K562 (cell line): ENCODE measurements at regions not wholly inside any gene's neighbourhood (a gene's known extent, or its start where the extent isn't known, plus 50 kb on each side); places are given as distances from the start of the nearest gene placed in this dataset.

Experiments
- LARP7 ChIP-seq: fragments of 450-650 bp; IDR thresholded peaks from 2 replicates; pipeline ENCODE4 v1.6.1; 2016
- ZNF318 ChIP-seq, 2 experiments: fragments of 450-650 bp; IDR thresholded peaks; 2 replicates each; pipeline ENCODE4 v1.6.1; 2016; ENCODE audit warnings: mild to moderate bottlenecking in 2 of 2, borderline replicate concordance in 1 of 2, low read depth in 1 of 2, moderate library complexity in 1 of 2
- ZNF518B ChIP-seq: fragments of 250-450 bp; sonication (Bioruptor Pico); IDR thresholded peaks from 2 replicates; pipeline ENCODE4 v1.5.0; 2021; ENCODE audit warnings: mild to moderate bottlenecking, moderate library complexity

- TF ChIP-seq ZNF518B (CRISPR knock-in tag) (no peak), ZNF318 (IDR thresholded peaks at IDR 0.05; ENCODE audit: borderline replicate concordance in 1 of 2, low read depth in 1 of 2) (no peak), LARP7 (no peak)
Measured at GRCh38 chr17:36837195-36837938, 99.9 kb upstream of the LHX1 start (continued).
